ENCODE measurements at regions not wholly inside any gene's neighbourhood (a gene's known extent, or its start where the extent isn't known, plus 50 kb on each side); places are given as distances from the start of the nearest gene placed in this dataset.

DNA sequence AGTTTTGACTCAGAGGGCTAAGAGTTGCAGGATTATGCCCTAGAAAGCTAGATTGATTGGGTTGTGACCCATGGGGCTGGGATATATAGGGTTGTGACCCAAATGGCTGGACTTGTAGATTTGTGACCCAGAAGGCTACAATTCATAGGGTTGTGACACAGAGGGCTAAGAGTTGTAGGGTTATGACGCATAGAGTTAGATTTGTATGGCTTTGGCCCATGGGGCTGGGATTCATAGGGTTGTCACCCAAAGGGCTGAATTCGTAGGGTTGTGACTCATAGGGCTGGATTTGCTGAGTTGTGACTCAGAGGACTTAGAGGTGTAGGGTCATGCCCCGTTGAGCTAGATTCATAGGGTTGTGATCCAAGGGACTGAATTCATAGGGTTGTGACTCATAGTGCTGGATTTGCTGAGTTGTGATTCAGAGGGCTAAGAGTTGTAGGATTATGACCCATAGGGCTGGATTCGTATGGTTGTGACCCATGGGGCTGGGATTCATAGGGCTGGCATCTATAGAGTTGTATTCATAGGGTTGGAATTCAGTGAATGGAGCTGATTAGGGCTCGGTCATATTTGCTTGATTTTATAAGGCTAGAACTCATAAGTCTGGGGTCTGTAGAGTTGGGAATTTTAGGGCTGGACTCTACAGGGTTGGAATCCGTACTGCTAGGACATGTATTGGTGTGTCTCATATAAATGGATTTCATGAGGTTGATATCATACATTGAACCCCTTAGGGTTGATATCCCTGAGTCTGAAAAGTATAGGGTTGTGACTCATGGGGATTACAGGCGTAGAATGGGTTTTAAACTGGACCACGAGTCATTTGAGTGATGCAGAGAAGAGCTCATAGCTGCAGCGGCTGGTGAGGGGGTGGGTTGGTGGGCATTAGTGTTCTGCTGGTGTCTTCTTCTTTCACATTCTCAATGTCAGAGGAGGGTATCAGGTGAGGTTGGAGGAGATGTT, 125.7 kb downstream of the CRLF2 start:
- TF ChIP-seq POLR2AphosphoS5 (IDR thresholded peaks at IDR 0.05), result no peak
- no peak for TF ChIP-seq POLR2A (IDR thresholded peaks at IDR 0.05)
- TF ChIP-seq, protein P1, sequence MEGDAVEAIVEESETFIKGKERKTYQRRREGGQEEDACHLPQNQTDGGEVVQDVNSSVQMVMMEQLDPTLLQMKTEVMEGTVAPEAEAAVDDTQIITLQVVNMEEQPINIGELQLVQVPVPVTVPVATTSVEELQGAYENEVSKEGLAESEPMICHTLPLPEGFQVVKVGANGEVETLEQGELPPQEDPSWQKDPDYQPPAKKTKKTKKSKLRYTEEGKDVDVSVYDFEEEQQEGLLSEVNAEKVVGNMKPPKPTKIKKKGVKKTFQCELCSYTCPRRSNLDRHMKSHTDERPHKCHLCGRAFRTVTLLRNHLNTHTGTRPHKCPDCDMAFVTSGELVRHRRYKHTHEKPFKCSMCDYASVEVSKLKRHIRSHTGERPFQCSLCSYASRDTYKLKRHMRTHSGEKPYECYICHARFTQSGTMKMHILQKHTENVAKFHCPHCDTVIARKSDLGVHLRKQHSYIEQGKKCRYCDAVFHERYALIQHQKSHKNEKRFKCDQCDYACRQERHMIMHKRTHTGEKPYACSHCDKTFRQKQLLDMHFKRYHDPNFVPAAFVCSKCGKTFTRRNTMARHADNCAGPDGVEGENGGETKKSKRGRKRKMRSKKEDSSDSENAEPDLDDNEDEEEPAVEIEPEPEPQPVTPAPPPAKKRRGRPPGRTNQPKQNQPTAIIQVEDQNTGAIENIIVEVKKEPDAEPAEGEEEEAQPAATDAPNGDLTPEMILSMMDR (IDR thresholded peaks at IDR 0.05), result no peak

All from breast epithelium (tissue), 3 donors.